K562 (cell line): ENCODE measurements at regions not wholly inside any gene's neighbourhood (a gene's known extent, or its start where the extent isn't known, plus 50 kb on each side); places are given as distances from the start of the nearest gene placed in this dataset.
A peak's percentile ranks its signal among the peaks of the same experiment; 100 is the strongest.

Experiments used
- ARID1B ChIP-seq: fragments of 450-650 bp; IDR thresholded peaks from 2 replicates; pipeline ENCODE4 v1.6.1; 2016; ENCODE audit warnings: antibody characterized with exemption, mild to moderate bottlenecking, inconsistent platforms
- EP300 ChIP-seq: IDR thresholded peaks from 2 replicates; pipeline ENCODE4 v1.6.1; 2012; ENCODE audit warnings: low read length, improper control_type of control experiment
- HCFC1 ChIP-seq: IDR thresholded peaks from 2 replicates; pipeline ENCODE4 v1.6.1; 2012; ENCODE audit warnings: low read depth, low read length, improper control_type of control experiment
- PHB2 ChIP-seq: fragments of 450-650 bp; IDR thresholded peaks from 2 replicates; pipeline ENCODE4 v1.6.1; 2017; ENCODE audit warnings: low read depth
- PRMT5 ChIP-seq: sonication (generic); formaldehyde crosslinking; IDR thresholded peaks from 2 replicates; pipeline ENCODE4 v1.5.0; 2020; ENCODE audit warnings: missing genetic modification reagents
- RBM14 ChIP-seq: fragments of 200-400 bp; formaldehyde crosslinking; IDR thresholded peaks from 2 replicates; pipeline ENCODE4 v1.6.1; 2018; ENCODE audit warnings: low read depth, mild to moderate bottlenecking, low read length, moderate library complexity, borderline replicate concordance; ENCODE audit not compliant: insufficient read depth
- TOE1 ChIP-seq, 2 experiments: fragments of 450-650 bp in 1 of 2; sonication (generic) in 1 of 2; formaldehyde crosslinking in 1 of 2; IDR thresholded peaks; 2 replicates each; pipeline versions ENCODE4 v1.7.1 to v1.8.0; 2016 to 2022; ENCODE audit warnings: borderline replicate concordance in 2 of 2, mild to moderate bottlenecking in 2 of 2, antibody characterized with exemption in 1 of 2, inconsistent platforms in 1 of 2, low read depth in 1 of 2, missing genetic modification reagents in 1 of 2, moderate library complexity in 1 of 2
- ZNF644 ChIP-seq: fragments of 200-800 bp; sonication (Bioruptor generic); IDR thresholded peaks from 2 replicates; pipeline ENCODE4 v1.6.1; 2016; ENCODE audit warnings: low read depth, missing genetic modification characterization, missing compliant biosample characterization
- TF ChIP-seq, protein P1 (sequence below): fragments of 450-650 bp; IDR thresholded peaks from 2 replicates; pipeline ENCODE4 v1.7.1; 2018; ENCODE audit warnings: mild to moderate bottlenecking, low read depth; ENCODE audit not compliant: partially characterized antibody
- TF ChIP-seq, protein P2 (sequence below): fragments of 450-650 bp; IDR thresholded peaks from 2 replicates; pipeline ENCODE4 v1.6.1; 2018; ENCODE audit not compliant: partially characterized antibody
- TF ChIP-seq, protein P3 (sequence below): sonication (generic); formaldehyde crosslinking; IDR thresholded peaks from 2 replicates; pipeline ENCODE4 v1.8.0; 2022; ENCODE audit warnings: mild to moderate bottlenecking, missing genetic modification reagents
- TF ChIP-seq, protein P4 (sequence below): fragments of 450-650 bp; formaldehyde crosslinking; IDR thresholded peaks from 2 replicates; pipeline ENCODE4 v1.4.0; 2020; ENCODE audit warnings: mild to moderate bottlenecking, moderate library complexity

DNA sequence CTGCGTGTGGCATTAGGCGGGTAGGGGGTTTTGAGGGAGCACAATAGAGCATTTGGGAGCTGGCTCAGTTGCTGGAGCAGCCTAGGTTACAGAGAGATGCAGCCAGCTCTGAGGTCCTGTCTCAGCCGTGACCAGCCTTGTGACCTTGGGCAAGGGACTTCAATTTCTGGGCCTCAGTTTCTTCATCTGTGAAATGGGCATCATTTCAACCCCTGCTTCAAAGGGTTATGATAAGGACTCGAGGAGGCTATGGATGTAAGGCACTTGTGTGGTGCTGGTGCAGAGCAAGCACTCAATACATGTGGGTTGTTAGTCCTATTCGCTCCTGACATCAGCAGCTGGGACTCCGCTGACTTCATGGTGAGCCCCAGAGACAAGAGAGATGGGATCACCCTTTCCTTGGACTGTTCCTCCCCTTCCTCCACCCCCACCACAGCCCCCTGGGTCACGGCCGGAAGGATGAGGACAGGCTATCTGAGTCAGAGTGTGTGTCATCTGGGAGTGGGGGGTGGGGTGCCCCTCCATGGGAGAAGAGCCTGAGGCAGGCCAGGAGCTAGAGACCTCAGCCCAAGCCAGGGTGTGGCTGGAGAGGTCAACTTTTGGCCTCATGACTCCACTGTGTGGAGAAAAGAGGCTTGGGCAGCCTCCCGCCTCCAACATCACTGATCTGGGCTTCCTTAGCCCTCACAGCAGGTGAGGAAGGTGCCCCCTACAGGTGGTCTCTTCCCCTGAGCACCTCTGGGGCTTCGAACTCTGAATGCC lies 71.4 kb upstream of the ZBTB40 start (continued):
- TF ChIP-seq, protein P1, sequence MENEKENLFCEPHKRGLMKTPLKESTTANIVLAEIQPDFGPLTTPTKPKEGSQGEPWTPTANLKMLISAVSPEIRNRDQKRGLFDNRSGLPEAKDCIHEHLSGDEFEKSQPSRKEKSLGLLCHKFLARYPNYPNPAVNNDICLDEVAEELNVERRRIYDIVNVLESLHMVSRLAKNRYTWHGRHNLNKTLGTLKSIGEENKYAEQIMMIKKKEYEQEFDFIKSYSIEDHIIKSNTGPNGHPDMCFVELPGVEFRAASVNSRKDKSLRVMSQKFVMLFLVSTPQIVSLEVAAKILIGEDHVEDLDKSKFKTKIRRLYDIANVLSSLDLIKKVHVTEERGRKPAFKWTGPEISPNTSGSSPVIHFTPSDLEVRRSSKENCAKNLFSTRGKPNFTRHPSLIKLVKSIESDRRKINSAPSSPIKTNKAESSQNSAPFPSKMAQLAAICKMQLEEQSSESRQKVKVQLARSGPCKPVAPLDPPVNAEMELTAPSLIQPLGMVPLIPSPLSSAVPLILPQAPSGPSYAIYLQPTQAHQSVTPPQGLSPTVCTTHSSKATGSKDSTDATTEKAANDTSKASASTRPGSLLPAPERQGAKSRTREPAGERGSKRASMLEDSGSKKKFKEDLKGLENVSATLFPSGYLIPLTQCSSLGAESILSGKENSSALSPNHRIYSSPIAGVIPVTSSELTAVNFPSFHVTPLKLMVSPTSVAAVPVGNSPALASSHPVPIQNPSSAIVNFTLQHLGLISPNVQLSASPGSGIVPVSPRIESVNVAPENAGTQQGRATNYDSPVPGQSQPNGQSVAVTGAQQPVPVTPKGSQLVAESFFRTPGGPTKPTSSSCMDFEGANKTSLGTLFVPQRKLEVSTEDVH = no peak
- no peak for TF ChIP-seq ZNF644
- no peak for TF ChIP-seq TOE1 (IDR thresholded peaks at IDR 0.05; ENCODE audit: borderline replicate concordance)
- no peak for TF ChIP-seq TOE1 (CRISPR knock-in tag; IDR thresholded peaks at IDR 0.05; ENCODE audit: borderline replicate concordance, low read depth)
- TF ChIP-seq, protein P2, sequence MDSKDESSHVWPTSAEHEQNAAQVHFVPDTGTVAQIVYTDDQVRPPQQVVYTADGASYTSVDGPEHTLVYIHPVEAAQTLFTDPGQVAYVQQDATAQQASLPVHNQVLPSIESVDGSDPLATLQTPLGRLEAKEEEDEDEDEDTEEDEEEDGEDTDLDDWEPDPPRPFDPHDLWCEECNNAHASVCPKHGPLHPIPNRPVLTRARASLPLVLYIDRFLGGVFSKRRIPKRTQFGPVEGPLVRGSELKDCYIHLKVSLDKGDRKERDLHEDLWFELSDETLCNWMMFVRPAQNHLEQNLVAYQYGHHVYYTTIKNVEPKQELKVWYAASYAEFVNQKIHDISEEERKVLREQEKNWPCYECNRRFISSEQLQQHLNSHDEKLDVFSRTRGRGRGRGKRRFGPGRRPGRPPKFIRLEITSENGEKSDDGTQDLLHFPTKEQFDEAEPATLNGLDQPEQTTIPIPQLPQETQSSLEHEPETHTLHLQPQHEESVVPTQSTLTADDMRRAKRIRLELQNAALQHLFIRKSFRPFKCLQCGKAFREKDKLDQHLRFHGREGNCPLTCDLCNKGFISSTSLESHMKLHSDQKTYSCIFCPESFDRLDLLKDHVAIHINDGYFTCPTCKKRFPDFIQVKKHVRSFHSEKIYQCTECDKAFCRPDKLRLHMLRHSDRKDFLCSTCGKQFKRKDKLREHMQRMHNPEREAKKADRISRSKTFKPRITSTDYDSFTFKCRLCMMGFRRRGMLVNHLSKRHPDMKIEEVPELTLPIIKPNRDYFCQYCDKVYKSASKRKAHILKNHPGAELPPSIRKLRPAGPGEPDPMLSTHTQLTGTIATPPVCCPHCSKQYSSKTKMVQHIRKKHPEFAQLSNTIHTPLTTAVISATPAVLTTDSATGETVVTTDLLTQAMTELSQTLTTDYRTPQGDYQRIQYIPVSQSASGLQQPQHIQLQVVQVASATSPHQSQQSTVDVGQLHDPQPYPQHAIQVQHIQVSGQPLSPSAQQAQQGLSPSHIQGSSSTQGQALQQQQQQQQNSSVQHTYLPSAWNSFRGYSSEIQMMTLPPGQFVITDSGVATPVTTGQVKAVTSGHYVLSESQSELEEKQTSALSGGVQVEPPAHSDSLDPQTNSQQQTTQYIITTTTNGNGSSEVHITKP = peak; percentile 73
- TF ChIP-seq PHB2 = no peak
- no peak for TF ChIP-seq PRMT5 (CRISPR knock-in tag)
- TF ChIP-seq ARID1B = peak; percentile 61
- TF ChIP-seq RBM14 = no peak
- TF ChIP-seq, protein P3, sequence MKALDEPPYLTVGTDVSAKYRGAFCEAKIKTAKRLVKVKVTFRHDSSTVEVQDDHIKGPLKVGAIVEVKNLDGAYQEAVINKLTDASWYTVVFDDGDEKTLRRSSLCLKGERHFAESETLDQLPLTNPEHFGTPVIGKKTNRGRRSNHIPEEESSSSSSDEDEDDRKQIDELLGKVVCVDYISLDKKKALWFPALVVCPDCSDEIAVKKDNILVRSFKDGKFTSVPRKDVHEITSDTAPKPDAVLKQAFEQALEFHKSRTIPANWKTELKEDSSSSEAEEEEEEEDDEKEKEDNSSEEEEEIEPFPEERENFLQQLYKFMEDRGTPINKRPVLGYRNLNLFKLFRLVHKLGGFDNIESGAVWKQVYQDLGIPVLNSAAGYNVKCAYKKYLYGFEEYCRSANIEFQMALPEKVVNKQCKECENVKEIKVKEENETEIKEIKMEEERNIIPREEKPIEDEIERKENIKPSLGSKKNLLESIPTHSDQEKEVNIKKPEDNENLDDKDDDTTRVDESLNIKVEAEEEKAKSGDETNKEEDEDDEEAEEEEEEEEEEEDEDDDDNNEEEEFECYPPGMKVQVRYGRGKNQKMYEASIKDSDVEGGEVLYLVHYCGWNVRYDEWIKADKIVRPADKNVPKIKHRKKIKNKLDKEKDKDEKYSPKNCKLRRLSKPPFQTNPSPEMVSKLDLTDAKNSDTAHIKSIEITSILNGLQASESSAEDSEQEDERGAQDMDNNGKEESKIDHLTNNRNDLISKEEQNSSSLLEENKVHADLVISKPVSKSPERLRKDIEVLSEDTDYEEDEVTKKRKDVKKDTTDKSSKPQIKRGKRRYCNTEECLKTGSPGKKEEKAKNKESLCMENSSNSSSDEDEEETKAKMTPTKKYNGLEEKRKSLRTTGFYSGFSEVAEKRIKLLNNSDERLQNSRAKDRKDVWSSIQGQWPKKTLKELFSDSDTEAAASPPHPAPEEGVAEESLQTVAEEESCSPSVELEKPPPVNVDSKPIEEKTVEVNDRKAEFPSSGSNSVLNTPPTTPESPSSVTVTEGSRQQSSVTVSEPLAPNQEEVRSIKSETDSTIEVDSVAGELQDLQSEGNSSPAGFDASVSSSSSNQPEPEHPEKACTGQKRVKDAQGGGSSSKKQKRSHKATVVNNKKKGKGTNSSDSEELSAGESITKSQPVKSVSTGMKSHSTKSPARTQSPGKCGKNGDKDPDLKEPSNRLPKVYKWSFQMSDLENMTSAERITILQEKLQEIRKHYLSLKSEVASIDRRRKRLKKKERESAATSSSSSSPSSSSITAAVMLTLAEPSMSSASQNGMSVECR (CRISPR knock-in tag) = no peak
- TF ChIP-seq, protein P4, sequence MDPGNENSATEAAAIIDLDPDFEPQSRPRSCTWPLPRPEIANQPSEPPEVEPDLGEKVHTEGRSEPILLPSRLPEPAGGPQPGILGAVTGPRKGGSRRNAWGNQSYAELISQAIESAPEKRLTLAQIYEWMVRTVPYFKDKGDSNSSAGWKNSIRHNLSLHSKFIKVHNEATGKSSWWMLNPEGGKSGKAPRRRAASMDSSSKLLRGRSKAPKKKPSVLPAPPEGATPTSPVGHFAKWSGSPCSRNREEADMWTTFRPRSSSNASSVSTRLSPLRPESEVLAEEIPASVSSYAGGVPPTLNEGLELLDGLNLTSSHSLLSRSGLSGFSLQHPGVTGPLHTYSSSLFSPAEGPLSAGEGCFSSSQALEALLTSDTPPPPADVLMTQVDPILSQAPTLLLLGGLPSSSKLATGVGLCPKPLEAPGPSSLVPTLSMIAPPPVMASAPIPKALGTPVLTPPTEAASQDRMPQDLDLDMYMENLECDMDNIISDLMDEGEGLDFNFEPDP (CRISPR knock-in tag) = no peak
- TF ChIP-seq HCFC1 = no peak
- TF ChIP-seq EP300 = no peak; the same call in 1 of the 2 replicates
- TF ChIP-seq, all 486 proteins: peak for 29
